HepG2 (cell line): ENCODE measurements at regions not wholly inside any gene's neighbourhood (a gene's known extent, or its start where the extent isn't known, plus 50 kb on each side); places are given as distances from the start of the nearest gene placed in this dataset.
"Not testable (repeated sequence)": the region's sequence is repeated elsewhere in the genome, so short reads cannot be mapped to it uniquely, and the experiment has no call there.

Experiments used
- ATAC-seq: fragments of 200-7000 bp; cut with Tn5 transposase; 3 replicates; pipeline ENCODE4 v1.9.1; 2020; ENCODE audit warnings: mild to moderate bottlenecking, moderate library complexity
- BruUV-seq: library from RNA; stranded (reverse); fragments of 400-500 nt; replicated peaks from 2 replicates; lab custom pipeline; 2021; lab: Mats Ljungman, UMichigan
- CTCF ChIA-PET: fragments of 300-600 bp; formaldehyde crosslinking; extraction: SDS; loops from one replicate; lab custom pipeline; 2021; ENCODE audit warnings: low total read pairs, inconsistent platforms, low intra/inter-chr PET ratio; lab: Yijun Ruan, JAX
- POLR2A ChIA-PET: fragments of 350-600 bp; sonication (Branson Sonifier 250); formaldehyde crosslinking; loops from one replicate; lab custom pipeline; 2020; ENCODE audit warnings: antibody characterized with exemption, inconsistent platforms; lab: Yijun Ruan, JAX
- DNase-seq: peaks from one replicate; pipeline ENCODE4 v3.0.0-alpha.2; 2015; ENCODE audit warnings: low spot score
- FAIRE-seq: peaks from 3 replicates; lab custom pipeline; 2011; peaks lifted over from hg19 to GRCh38; lab: Jason Lieb, UNC
- H2AFZ ChIP-seq: one replicate; pipeline ENCODE4 v1.6.1; 2011; ENCODE audit warnings: low read length, inconsistent platforms
- H3K27ac ChIP-seq: fragments of 300-600 bp; 3 replicates; pipeline ENCODE4 v1.8.0; 2011; ENCODE audit warnings: mixed run types, mild to moderate bottlenecking, mixed read lengths, low read length, inconsistent platforms; ENCODE audit not compliant: insufficient read depth; ENCODE audit errors: extremely low read length
- H3K27me3 ChIP-seq, 2 experiments: fragments of 200-600 bp in 1 of 2; 2 replicates in 1 of 2; 3 replicates in 1 of 2; pipeline versions ENCODE4 v1.6.0 to v1.8.0; 2011; ENCODE audit warnings: low read length in 2 of 2, mild to moderate bottlenecking in 2 of 2, moderate library complexity in 2 of 2, inconsistent platforms in 1 of 2; ENCODE audit not compliant: insufficient read depth in 2 of 2, control insufficient read depth in 1 of 2
- H3K36me3 ChIP-seq, 2 experiments: fragments of 200-600 bp in 1 of 2; replicated peaks in 1 of 2; 2 replicates in 1 of 2; 3 replicates in 1 of 2; pipeline versions ENCODE4 v1.5.1 to v1.8.0; 2011; ENCODE audit warnings: low read length in 2 of 2, inconsistent platforms in 1 of 2; ENCODE audit not compliant: insufficient read depth in 2 of 2, control insufficient read depth in 1 of 2
- H3K4me1 ChIP-seq: 2 replicates; pipeline ENCODE4 v1.5.1; 2012; ENCODE audit warnings: low read length, inconsistent platforms; ENCODE audit not compliant: insufficient read depth
- H3K4me2 ChIP-seq: 2 replicates; pipeline ENCODE4 v1.6.0; 2011; ENCODE audit warnings: low read depth, low read length, inconsistent platforms
- H3K4me3 ChIP-seq, 3 experiments: fragments of 200-600 bp in 1 of 3; sonication (generic), shearing (Covaris generic) in 1 of 3; replicated peaks in 1 of 3; 2 replicates each; pipeline ENCODE4 v1.5.1; 2011 to 2016; ENCODE audit warnings: low read length in 3 of 3, inconsistent platforms in 2 of 3, low read depth in 2 of 3, mild to moderate bottlenecking in 2 of 3, control low read depth in 1 of 3, mixed read lengths in 1 of 3; ENCODE audit not compliant: insufficient read depth in 1 of 3
- H3K79me2 ChIP-seq: one replicate; pipeline ENCODE4 v1.6.1; 2011; ENCODE audit warnings: low read length, inconsistent platforms; ENCODE audit not compliant: insufficient read depth
- H3K9ac ChIP-seq: 2 replicates; pipeline ENCODE4 v1.6.0; 2011; ENCODE audit warnings: mild to moderate bottlenecking, low read depth, low read length, inconsistent platforms; ENCODE audit not compliant: insufficient read depth
- H3K9me3 ChIP-seq: 2 replicates; pipeline ENCODE4 v1.5.1; 2012; ENCODE audit warnings: mild to moderate bottlenecking, low read length
- H4K20me1 ChIP-seq: 2 replicates; pipeline ENCODE4 v1.6.0; 2011; ENCODE audit warnings: inconsistent platforms, mild to moderate bottlenecking, low read length, moderate library complexity; ENCODE audit not compliant: insufficient read depth
- CREM ChIP-seq, 2 experiments: sonication (generic) in 1 of 2; formaldehyde crosslinking in 1 of 2; IDR thresholded peaks; 2 replicates each; pipeline versions ENCODE4 v1.4.0 to v1.6.1; 2016 to 2020; ENCODE audit warnings: antibody characterized with exemption in 1 of 2, mild to moderate bottlenecking in 1 of 2, missing genetic modification reagents in 1 of 2
- DPF2 ChIP-seq: sonication (generic); formaldehyde crosslinking; IDR thresholded peaks from 2 replicates; pipeline ENCODE4 v1.4.0; 2020; ENCODE audit warnings: mild to moderate bottlenecking, low read depth, missing genetic modification reagents, borderline replicate concordance
- ETV5 ChIP-seq: IDR thresholded peaks from 2 replicates; pipeline ENCODE4 v1.6.1; 2018; ENCODE audit warnings: missing biosample characterization, missing genetic modification reagents, inconsistent platforms, borderline replicate concordance
- HOXA5 ChIP-seq: sonication (generic); formaldehyde crosslinking; IDR thresholded peaks from 2 replicates; pipeline ENCODE4 v1.4.0; 2020; ENCODE audit warnings: missing genetic modification reagents
- SPEN ChIP-seq: sonication (generic); formaldehyde crosslinking; IDR thresholded peaks from 2 replicates; pipeline ENCODE4 v1.5.1; 2020; ENCODE audit warnings: low read depth, mild to moderate bottlenecking, missing genetic modification reagents
- ZNF138 ChIP-seq: sonication (generic); formaldehyde crosslinking; IDR thresholded peaks from 2 replicates; pipeline ENCODE4 v1.5.0; 2020; ENCODE audit warnings: mild to moderate bottlenecking, low read depth, missing genetic modification reagents
- ZNF775 ChIP-seq: sonication (generic); formaldehyde crosslinking; IDR thresholded peaks from 2 replicates; pipeline ENCODE4 v1.4.0; 2020; ENCODE audit warnings: missing genetic modification reagents, mild to moderate bottlenecking, moderate library complexity, borderline replicate concordance
- WGBS: methylation state at CpG from one replicate; pipeline ENCODE4 v1.1.6; 2017; ENCODE audit warnings: low lambda C conversion rate; 5-methylcytosine and 5-hydroxymethylcytosine counted together
- in situ Hi-C: cut with HindIII; loops from 2 replicates; pipeline ENCODE4 v1.10.0; 2017; ENCODE audit warnings: low pct_unique_long_range_greater_than_20kb; ENCODE audit not compliant: extremely low pct_ligation_motif_present
- intact Hi-C: fragments of 100-400 bp; cut with micrococcal nuclease; formaldehyde crosslinking; loops from one replicate; pipeline ENCODE4 v1.10.0; 2022; ENCODE audit not compliant: unreplicated experiment
- TF ChIP-seq, protein P1 (sequence below): sonication (generic); formaldehyde crosslinking; IDR thresholded peaks from 2 replicates; pipeline ENCODE4 v1.9.0; 2022; ENCODE audit warnings: low read depth, missing genetic modification reagents
- TF ChIP-seq, protein P2 (sequence below): sonication (generic); formaldehyde crosslinking; IDR thresholded peaks from 2 replicates; pipeline ENCODE4 v1.5.1; 2020; ENCODE audit warnings: mild to moderate bottlenecking, missing genetic modification reagents, moderate library complexity
- TF ChIP-seq, protein P3 (sequence below): sonication (generic); formaldehyde crosslinking; IDR thresholded peaks from 2 replicates; pipeline ENCODE4 v1.5.0; 2020; ENCODE audit warnings: mild to moderate bottlenecking, missing genetic modification reagents, moderate library complexity

DNA sequence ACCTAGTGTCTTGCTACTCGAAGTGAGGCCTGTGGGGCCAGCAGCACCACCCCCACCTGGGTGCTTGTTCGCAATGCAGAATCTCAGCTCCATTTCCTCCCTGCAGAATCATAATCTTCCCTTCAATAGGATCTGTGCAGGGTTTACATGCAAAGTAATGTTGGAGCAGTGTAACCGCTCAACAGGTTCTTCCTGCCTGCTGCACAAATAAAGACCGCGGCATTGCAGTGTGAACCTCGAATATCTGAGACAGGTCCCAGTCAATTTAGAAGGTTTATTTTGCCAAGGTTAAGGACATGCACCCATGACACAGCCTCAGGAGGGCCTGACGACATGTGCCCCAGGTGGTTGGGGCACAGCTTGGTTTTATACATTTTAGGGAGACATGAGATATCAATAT lies 119.2 kb downstream of the TLR5 start:
- no peaks in the 10 kb centered on the region for H3K79me2 ChIP-seq
- no peaks in the 10 kb centered on the region for H3K9me3 ChIP-seq
- H3K4me1 ChIP-seq, result no peaks in the 10 kb centered on the region
- no peak overlapping the region for H3K4me2 ChIP-seq
- no peaks in the 10 kb centered on the region for H3K36me3 ChIP-seq
- no peak overlapping the region for H3K27ac ChIP-seq
- intact Hi-C loops, result no loop called here
- H3K9ac ChIP-seq, result no peak overlapping the region
- ATAC-seq (no peak), FAIRE-seq (no peak), DNase-seq (no peak)
- 64% methylated on average over 7 of the region's 7 CpGs for WGBS
- TF ChIP-seq CREM (IDR thresholded peaks at IDR 0.05) (no peak), CREM (CRISPR knock-in tag; IDR thresholded peaks at IDR 0.05) (no peak), SPEN (no peak), ZNF138 (no peak), DPF2 (no peak), ZNF775 (CRISPR knock-in tag) (no peak), HOXA5 (CRISPR knock-in tag) (no peak), ETV5 (no peak)
- TF ChIP-seq, protein P1, sequence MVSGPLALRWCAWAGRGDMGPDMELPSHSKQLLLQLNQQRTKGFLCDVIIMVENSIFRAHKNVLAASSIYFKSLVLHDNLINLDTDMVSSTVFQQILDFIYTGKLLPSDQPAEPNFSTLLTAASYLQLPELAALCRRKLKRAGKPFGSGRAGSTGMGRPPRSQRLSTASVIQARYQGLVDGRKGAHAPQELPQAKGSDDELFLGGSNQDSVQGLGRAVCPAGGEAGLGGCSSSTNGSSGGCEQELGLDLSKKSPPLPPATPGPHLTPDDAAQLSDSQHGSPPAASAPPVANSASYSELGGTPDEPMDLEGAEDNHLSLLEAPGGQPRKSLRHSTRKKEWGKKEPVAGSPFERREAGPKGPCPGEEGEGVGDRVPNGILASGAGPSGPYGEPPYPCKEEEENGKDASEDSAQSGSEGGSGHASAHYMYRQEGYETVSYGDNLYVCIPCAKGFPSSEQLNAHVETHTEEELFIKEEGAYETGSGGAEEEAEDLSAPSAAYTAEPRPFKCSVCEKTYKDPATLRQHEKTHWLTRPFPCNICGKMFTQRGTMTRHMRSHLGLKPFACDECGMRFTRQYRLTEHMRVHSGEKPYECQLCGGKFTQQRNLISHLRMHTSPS, result no peak
- TF ChIP-seq, protein P2, sequence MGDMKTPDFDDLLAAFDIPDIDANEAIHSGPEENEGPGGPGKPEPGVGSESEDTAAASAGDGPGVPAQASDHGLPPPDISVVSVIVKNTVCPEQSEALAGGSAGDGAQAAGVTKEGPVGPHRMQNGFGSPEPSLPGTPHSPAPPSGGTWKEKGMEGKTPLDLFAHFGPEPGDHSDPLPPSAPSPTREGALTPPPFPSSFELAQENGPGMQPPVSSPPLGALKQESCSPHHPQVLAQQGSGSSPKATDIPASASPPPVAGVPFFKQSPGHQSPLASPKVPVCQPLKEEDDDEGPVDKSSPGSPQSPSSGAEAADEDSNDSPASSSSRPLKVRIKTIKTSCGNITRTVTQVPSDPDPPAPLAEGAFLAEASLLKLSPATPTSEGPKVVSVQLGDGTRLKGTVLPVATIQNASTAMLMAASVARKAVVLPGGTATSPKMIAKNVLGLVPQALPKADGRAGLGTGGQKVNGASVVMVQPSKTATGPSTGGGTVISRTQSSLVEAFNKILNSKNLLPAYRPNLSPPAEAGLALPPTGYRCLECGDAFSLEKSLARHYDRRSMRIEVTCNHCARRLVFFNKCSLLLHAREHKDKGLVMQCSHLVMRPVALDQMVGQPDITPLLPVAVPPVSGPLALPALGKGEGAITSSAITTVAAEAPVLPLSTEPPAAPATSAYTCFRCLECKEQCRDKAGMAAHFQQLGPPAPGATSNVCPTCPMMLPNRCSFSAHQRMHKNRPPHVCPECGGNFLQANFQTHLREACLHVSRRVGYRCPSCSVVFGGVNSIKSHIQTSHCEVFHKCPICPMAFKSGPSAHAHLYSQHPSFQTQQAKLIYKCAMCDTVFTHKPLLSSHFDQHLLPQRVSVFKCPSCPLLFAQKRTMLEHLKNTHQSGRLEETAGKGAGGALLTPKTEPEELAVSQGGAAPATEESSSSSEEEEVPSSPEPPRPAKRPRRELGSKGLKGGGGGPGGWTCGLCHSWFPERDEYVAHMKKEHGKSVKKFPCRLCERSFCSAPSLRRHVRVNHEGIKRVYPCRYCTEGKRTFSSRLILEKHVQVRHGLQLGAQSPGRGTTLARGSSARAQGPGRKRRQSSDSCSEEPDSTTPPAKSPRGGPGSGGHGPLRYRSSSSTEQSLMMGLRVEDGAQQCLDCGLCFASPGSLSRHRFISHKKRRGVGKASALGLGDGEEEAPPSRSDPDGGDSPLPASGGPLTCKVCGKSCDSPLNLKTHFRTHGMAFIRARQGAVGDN (CRISPR knock-in tag), result no peak
- TF ChIP-seq, protein P3, sequence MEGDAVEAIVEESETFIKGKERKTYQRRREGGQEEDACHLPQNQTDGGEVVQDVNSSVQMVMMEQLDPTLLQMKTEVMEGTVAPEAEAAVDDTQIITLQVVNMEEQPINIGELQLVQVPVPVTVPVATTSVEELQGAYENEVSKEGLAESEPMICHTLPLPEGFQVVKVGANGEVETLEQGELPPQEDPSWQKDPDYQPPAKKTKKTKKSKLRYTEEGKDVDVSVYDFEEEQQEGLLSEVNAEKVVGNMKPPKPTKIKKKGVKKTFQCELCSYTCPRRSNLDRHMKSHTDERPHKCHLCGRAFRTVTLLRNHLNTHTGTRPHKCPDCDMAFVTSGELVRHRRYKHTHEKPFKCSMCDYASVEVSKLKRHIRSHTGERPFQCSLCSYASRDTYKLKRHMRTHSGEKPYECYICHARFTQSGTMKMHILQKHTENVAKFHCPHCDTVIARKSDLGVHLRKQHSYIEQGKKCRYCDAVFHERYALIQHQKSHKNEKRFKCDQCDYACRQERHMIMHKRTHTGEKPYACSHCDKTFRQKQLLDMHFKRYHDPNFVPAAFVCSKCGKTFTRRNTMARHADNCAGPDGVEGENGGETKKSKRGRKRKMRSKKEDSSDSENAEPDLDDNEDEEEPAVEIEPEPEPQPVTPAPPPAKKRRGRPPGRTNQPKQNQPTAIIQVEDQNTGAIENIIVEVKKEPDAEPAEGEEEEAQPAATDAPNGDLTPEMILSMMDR (CRISPR knock-in tag), result no peak
- in situ Hi-C loops, result no loop called here
- no peaks in the 10 kb centered on the region for H4K20me1 ChIP-seq
- POLR2A ChIA-PET, result no interaction called here
- H3K4me3 ChIP-seq, result no peak overlapping the region
- CTCF ChIA-PET, result no interaction called here
- H2AFZ ChIP-seq, result no peak overlapping the region
- no TSS peak for BruUV-seq
- peaks cover 0 to 5% of the 10 kb centered on the region in 2 experiments; a peak in 2 of 5 replicates for H3K27me3 ChIP-seq

DNA sequence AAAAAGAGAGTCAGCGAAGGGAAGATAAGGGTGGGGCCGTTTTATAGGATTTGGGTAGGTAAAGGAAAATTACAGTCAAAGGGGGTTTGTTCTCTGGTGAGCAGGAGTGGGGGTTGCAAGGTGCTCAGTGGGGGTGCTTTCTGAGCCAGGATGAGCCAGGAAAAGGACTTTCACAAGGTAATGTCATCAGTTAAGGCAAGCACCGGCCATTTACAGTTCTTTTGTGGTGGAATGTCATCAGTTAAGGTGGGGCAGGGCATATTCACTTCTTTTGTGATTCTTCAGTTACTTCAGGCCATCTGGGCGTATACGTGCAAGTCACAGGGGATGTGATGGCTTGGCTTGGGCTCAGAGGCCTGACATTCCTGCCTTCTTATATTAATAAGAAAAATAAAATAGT lies 118.6 kb downstream of the TLR5 start:
- H3K4me3 ChIP-seq, H3K4me1 ChIP-seq, CTCF ChIA-PET, intact Hi-C loops, H3K79me2 ChIP-seq, H3K4me2 ChIP-seq, ATAC-seq, DNase-seq, BruUV-seq, H3K36me3 ChIP-seq, H3K27ac ChIP-seq, H4K20me1 ChIP-seq, H3K9me3 ChIP-seq, FAIRE-seq, in situ Hi-C loops, H2AFZ ChIP-seq, H3K9ac ChIP-seq, POLR2A ChIA-PET, H3K27me3 ChIP-seq: not testable (repeated sequence)
- WGBS, result 54% methylated on average over 4 of the region's 5 CpGs
